PC-9 (cell line): ENCODE measurements at regions not wholly inside any gene's neighbourhood (a gene's known extent, or its start where the extent isn't known, plus 50 kb on each side); places are given as distances from the start of the nearest gene placed in this dataset.

ENCODE experiments used
- BruUV-seq: library from RNA; stranded (reverse); fragments of 400-500 nt; replicated peaks from 2 replicates; lab custom pipeline; 2021; lab: Mats Ljungman, UMichigan
- CTCF ChIA-PET: fragments of 300-600 bp; sonication (Branson Sonifier 250); formaldehyde crosslinking; loops from one replicate; lab custom pipeline; 2022; ENCODE audit warnings: antibody characterized with exemption; lab: Charles Lee
- POLR2A ChIA-PET: fragments of 300-600 bp; sonication (Branson Sonifier 250); formaldehyde crosslinking; loops from one replicate; lab custom pipeline; 2022; ENCODE audit warnings: antibody characterized with exemption; ENCODE audit not compliant: unreplicated experiment; lab: Charles Lee
- DNase-seq, 2 experiments: peaks; one replicate each; pipeline versions ENCODE4 v3.0.0 to v3.0.0-alpha.2; 2015 to 2022; ENCODE audit warnings: mixed read lengths in 1 of 2
- H2AFZ ChIP-seq: fragments of 200-600 bp; sonication (generic); 2 replicates; pipeline ENCODE4 v1.8.1; 2017; ENCODE audit warnings: antibody characterized with exemption
- H3F3A ChIP-seq: fragments of 200-600 bp; sonication (generic); 2 replicates; pipeline ENCODE4 v1.8.1; 2017; ENCODE audit warnings: antibody characterized with exemption, mild to moderate bottlenecking, low read depth; ENCODE audit not compliant: insufficient read depth
- H3K27ac ChIP-seq: fragments of 200-600 bp; sonication (generic); 2 replicates; pipeline ENCODE4 v1.6.1; 2016; ENCODE audit warnings: mixed run types
- H3K27me3 ChIP-seq: fragments of 200-600 bp; sonication (generic); 2 replicates; pipeline ENCODE4 v1.6.1; 2016; ENCODE audit warnings: low read depth, mixed run types; ENCODE audit not compliant: insufficient read depth
- H3K36me3 ChIP-seq: fragments of 200-600 bp; sonication (generic); 2 replicates; pipeline ENCODE4 v1.6.1; 2016; ENCODE audit warnings: low read depth, mixed run types
- H3K4me1 ChIP-seq: fragments of 200-600 bp; sonication (generic); replicated peaks from 2 replicates; pipeline ENCODE4 v1.6.1; 2016; ENCODE audit warnings: mixed run types; ENCODE audit not compliant: insufficient read depth
- H3K4me2 ChIP-seq: fragments of 200-600 bp; sonication (generic); 2 replicates; pipeline ENCODE4 v1.6.1; 2017; ENCODE audit warnings: mixed run types
- H3K4me3 ChIP-seq: fragments of 200-600 bp; sonication (generic); 2 replicates; pipeline ENCODE4 v1.6.1; 2016; ENCODE audit warnings: mixed run types
- H3K79me2 ChIP-seq: fragments of 200-600 bp; sonication (generic); 2 replicates; pipeline ENCODE4 v1.6.1; 2017; ENCODE audit warnings: low read depth, mixed run types
- H3K9me2 ChIP-seq: fragments of 200-600 bp; sonication (generic); 2 replicates; pipeline ENCODE4 v1.8.1; 2017; ENCODE audit warnings: mild to moderate bottlenecking; ENCODE audit not compliant: insufficient read depth
- H3K9me3 ChIP-seq: fragments of 200-600 bp; sonication (generic); 2 replicates; pipeline ENCODE4 v1.8.1; 2016; ENCODE audit warnings: low read depth; ENCODE audit not compliant: insufficient read depth
- H4K20me1 ChIP-seq: fragments of 200-600 bp; sonication (generic); 2 replicates; pipeline ENCODE4 v1.8.1; 2017; ENCODE audit not compliant: insufficient read depth
- EZH2 ChIP-seq: fragments of 200-600 bp; sonication (generic); IDR thresholded peaks from 2 replicates; pipeline ENCODE4 v1.8.0; 2017; ENCODE audit warnings: antibody characterized with exemption, low read depth
- intact Hi-C: fragments of 100-400 bp; cut with micrococcal nuclease; formaldehyde crosslinking; loops from one replicate; pipeline ENCODE4 v1.10.0; 2022; ENCODE audit not compliant: unreplicated experiment
- TF ChIP-seq, protein P1 (sequence below): fragments of 200-600 bp; sonication (generic); conservative IDR thresholded peaks from 2 replicates; pipeline ENCODE4 v1.6.1; 2017; ENCODE audit warnings: mixed run types, antibody characterized with exemption, mild to moderate bottlenecking, moderate library complexity

DNA sequence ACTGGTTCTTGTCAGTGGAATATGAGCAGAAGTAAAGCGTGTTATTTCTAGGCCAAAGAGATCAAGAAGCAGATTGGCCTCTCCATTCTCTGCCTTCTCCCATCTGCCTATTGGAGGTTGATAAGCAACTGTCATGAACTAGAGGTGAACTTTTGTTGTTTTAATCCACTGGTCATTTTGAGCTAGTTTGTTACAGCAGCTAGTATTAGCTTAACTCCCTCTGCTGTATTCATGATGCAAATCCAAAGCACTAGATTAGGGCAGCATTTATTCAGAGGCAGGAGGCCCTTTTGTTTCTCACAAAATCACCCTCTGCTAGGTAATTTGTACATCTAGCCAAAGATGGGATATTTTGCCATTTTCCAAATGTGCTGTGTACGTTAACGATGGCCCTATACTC is 97.3 kb upstream of the DPT start:
- H3K9me2 ChIP-seq = no peaks in the 10 kb centered on the region; the same call in 1 of the 2 replicates
- no peak overlapping the region for H2AFZ ChIP-seq
- no peak overlapping the region for H3K27ac ChIP-seq
- no TSS peak for BruUV-seq
- TF ChIP-seq EZH2 = no peak
- TF ChIP-seq, protein P1, sequence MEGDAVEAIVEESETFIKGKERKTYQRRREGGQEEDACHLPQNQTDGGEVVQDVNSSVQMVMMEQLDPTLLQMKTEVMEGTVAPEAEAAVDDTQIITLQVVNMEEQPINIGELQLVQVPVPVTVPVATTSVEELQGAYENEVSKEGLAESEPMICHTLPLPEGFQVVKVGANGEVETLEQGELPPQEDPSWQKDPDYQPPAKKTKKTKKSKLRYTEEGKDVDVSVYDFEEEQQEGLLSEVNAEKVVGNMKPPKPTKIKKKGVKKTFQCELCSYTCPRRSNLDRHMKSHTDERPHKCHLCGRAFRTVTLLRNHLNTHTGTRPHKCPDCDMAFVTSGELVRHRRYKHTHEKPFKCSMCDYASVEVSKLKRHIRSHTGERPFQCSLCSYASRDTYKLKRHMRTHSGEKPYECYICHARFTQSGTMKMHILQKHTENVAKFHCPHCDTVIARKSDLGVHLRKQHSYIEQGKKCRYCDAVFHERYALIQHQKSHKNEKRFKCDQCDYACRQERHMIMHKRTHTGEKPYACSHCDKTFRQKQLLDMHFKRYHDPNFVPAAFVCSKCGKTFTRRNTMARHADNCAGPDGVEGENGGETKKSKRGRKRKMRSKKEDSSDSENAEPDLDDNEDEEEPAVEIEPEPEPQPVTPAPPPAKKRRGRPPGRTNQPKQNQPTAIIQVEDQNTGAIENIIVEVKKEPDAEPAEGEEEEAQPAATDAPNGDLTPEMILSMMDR = no peak
- no peak overlapping the region for H3K4me2 ChIP-seq
- intact Hi-C loops = no loop called here
- no peaks in the 10 kb centered on the region for H3K9me3 ChIP-seq
- no peaks in the 10 kb centered on the region for H3F3A ChIP-seq
- no peak for DNase-seq
- ChIA-PET POLR2A (no interaction called here), CTCF (no interaction called here)
- H3K36me3 ChIP-seq = no peaks in the 10 kb centered on the region
- no peaks in the 10 kb centered on the region for H3K27me3 ChIP-seq
- peaks cover 9% of the 10 kb centered on the region for H3K4me1 ChIP-seq
- H4K20me1 ChIP-seq = no peaks in the 10 kb centered on the region
- no peaks in the 10 kb centered on the region for H3K79me2 ChIP-seq
- no peak overlapping the region for H3K4me3 ChIP-seq

DNA sequence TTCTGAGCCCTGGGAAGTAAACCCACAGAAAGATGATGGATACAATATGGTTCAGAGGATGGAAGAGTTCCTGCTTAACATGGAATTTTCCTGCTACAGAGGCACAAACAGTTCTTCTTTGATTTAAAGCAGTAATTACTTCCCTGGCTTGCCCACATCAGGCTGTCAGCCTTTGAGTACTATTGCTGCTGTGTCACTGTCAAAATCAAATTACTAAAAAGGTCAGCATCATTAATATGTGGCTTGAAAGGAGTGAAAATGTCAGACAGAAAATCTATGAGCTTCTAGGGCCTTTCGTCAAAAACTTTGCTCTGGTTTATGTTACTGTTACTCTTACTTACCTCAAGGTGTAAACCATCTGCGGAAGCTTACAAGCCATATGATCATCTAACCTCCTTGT is 98.6 kb upstream of the DPT start:
- Histone ChIP-seq H3F3A (no peaks in the 10 kb centered on the region), H3K4me2 (no peak overlapping the region), H3K27me3 (no peaks in the 10 kb centered on the region), H3K79me2 (no peaks in the 10 kb centered on the region), H3K9me3 (no peaks in the 10 kb centered on the region), H4K20me1 (no peaks in the 10 kb centered on the region), H2AFZ (no peak overlapping the region), H3K4me3 (no peak overlapping the region), H3K4me1 (peaks cover 9% of the 10 kb centered on the region), H3K36me3 (no peaks in the 10 kb centered on the region), H3K9me2 (no peaks in the 10 kb centered on the region; the same call in 1 of the 2 replicates), H3K27ac (no peak overlapping the region)
- no peak for TF ChIP-seq EZH2
- no TSS peak for BruUV-seq
- ChIA-PET CTCF (no interaction called here), POLR2A (no interaction called here)
- intact Hi-C loops = no loop called here
- DNase-seq = no peak

DNA sequence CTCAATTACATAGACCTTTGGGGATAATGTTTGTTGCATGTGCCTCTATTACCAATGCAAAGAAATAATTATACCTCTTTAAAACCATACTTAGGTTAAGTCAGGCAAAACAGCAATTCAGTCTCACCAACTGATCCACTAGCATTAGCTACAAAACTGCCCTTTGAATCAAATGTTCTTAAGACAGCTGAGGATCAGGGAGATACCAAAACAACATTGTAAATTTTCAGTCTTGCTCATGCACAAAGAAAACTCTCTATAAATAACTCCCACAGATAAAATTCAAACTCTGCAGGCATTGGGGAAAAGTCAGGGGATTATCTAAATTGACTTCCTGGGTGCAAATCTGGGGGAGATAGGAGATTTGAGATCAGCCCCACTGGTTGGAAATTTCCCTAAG is 100.9 kb upstream of the DPT start:
- Histone ChIP-seq H2AFZ (no peak overlapping the region), H4K20me1 (no peaks in the 10 kb centered on the region), H3K27ac (no peak overlapping the region), H3K9me3 (no peaks in the 10 kb centered on the region), H3K27me3 (no peaks in the 10 kb centered on the region), H3K79me2 (no peaks in the 10 kb centered on the region), H3K9me2 (no peaks in the 10 kb centered on the region; the same call in 1 of the 2 replicates), H3K4me1 (peaks cover under 1% of the 10 kb centered on the region; the same call in 1 of the 2 replicates), H3F3A (no peaks in the 10 kb centered on the region), H3K4me3 (no peak overlapping the region), H3K4me2 (no peak overlapping the region), H3K36me3 (no peaks in the 10 kb centered on the region)
- ChIA-PET POLR2A (no interaction called here), CTCF (no interaction called here)
- intact Hi-C loops = no loop called here
- no peak for TF ChIP-seq EZH2
- TF ChIP-seq, protein P1 = no peak
- DNase-seq = no peak
- BruUV-seq = no TSS peak

DNA sequence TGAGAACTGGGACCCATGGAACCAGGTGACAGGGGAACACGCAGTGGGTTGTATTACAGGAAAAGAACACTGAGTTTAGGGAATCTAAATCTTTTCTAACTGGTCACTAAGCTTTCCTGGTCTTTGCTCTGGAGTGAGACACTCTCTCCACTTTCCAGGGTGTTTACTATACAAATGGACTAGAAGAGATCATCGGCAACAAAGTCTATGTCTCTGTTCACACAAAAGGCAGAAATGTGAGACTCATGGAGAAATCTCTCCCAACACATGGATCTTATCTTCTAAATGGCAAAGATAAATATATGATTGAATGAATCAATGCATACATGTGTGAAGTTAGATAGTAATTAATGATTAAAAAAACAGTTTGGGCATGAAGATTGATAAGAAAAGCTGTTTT is 101.6 kb upstream of the DPT start:
- no TSS peak for BruUV-seq
- H3K4me3 ChIP-seq = no peak overlapping the region
- no peak overlapping the region for H2AFZ ChIP-seq
- no peaks in the 10 kb centered on the region for H4K20me1 ChIP-seq
- H3K36me3 ChIP-seq = no peaks in the 10 kb centered on the region
- intact Hi-C loops = no loop called here
- no peak overlapping the region for H3K4me2 ChIP-seq
- no peaks in the 10 kb centered on the region for H3F3A ChIP-seq
- TF ChIP-seq, protein P1 = no peak
- no peak for TF ChIP-seq EZH2
- H3K9me3 ChIP-seq = no peaks in the 10 kb centered on the region
- no peak for DNase-seq
- CTCF ChIA-PET = no interaction called here
- no peaks in the 10 kb centered on the region for H3K27me3 ChIP-seq
- H3K9me2 ChIP-seq = no peaks in the 10 kb centered on the region; the same call in 1 of the 2 replicates
- no peaks in the 10 kb centered on the region for H3K79me2 ChIP-seq
- POLR2A ChIA-PET = interaction anchor here (0.7 kb wide), 1 partner anchor 275 kb away, joined by 3 read pairs; no protein-coding TSS in a partner anchor
- H3K4me1 ChIP-seq = no peaks in the 10 kb centered on the region
- no peak overlapping the region for H3K27ac ChIP-seq
